Smooth muscle cell of the brain vasculature (primary cell): ENCODE measurements at regions not wholly inside any gene's neighbourhood (a gene's known extent, or its start where the extent isn't known, plus 50 kb on each side); places are given as distances from the start of the nearest gene placed in this dataset.
A peak's percentile ranks its signal among the peaks of the same experiment; 100 is the strongest.

Experiments
- DNase-seq: peaks from one replicate; pipeline ENCODE4 v3.0.0-alpha.2; 2012; ENCODE audit warnings: low read depth, low spot score

DNA sequence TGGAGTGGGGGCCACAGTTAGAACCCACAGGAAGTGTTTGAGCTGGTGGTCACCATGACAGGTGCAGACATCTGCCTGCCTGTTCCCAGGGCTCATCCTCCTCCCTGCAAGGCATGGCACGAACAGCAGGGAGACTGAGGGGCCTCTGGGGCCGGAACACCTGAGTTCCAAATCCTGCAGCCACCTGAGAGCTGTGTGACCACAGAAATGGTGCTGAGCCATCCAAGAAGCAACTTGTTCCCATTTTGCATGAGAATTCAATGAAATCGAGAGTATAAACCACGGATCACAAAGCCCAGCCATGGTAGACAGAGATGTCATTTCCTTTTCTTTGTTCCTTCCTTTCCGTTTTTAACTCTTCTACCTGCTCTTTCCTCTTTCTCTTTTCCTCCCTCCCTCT is 268.6 kb downstream of the FOXA2 start:
- no peak for DNase-seq

DNA sequence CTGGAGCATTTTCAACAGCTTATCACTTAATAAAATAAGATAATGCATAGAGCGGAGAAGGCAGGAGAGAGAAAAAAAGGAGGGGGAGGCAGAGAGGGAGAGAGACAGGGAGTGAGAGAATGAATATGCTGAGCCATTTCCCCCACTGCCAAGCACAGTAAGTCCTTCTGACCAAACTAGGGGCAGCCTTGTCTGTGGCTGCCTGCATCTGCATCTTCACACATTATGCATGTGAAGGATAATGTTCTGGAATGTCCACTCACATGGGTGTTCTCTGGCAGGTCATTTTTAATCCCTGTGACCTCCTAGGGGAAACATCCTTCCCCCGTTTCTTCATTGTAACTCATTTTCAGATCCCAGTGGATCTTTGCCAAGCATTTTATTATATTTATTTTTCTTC is 269.3 kb downstream of the FOXA2 start:
- no peak for DNase-seq

DNA sequence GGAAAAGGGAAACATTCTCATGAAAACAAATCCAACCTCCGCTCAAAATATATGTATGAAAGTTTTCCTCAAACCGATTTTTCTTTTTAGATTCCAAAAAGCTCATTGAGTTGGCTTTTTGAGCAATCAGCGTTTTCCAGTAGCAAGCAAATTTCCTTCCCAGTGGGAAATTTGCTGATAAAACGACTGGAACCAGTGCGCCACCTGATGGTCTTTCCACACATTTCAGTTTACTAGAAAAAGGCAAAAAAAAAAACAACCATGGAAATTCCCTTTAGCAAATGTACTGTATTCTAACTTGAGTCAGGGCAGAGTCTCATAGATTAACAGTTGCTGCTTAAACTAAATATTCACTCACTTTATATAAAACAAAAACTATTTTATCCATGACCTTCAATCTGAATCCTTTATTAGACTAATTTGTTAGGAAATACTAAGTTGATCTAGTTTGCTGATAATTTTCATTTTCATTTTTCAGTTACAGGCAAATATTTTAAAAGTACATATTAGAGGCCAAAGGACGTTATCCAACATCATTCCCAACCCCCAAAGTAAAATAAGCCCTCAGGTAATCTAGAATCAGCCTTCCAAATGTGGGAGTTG is 271.5 kb downstream of the FOXA2 start:
- peak; percentile 18 for DNase-seq

DNA sequence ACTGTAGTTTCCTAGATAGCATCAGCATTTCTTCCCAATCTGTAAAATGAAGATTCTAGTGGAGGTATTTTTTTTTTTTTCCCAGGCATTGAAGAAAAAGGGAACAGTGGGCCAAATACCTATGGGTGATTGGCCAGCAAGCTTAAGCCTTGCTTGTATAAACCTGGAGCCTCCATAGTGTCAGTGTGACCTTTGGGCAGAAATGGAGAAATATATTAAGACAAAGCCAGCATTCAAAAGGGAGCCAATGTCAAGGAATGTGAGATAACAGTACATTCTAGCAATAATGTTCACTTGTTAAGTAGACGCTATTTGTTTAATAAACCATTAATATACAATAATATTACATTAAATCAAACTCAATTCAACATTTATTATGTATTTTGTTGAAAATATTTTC is 275.4 kb downstream of the FOXA2 start:
- DNase-seq, result no peak

DNA sequence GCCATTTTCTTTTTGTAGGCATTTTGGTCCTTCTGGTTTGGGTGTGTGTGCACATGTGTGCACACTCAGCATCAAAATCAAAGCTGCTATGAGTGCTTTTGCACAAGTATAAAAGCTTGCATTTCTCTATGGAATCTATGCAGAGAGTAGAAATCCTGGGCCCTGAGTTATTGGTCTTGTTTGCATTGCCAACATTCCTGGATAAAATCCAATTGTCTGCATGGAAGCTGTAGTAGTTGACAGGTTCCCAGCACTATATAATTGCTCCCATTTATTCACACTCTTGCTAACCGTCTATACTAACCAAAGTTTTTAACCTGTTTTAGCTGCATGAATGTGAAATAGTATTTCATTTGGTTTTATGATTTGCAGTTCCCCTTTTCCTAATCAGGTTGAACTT is 277.0 kb downstream of the FOXA2 start:
- no peak for DNase-seq

DNA sequence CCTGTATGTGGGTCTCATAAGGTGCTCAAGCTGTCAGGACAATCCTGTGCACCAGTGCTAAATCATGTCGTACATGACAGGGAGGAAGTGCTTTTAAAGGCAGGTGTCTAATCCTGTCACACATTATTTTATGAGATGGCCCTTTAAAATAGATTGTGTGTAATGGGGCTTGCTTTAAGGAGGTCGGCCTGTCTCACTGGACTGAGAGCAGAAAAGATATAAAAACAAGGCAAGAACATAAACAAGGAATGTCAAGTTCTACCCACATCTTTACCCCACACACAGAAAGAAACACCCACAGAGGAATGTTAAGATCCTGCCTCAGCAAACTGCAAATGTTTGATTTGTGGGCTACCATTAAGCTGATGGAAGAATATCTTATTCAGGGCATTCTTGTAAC is 279.0 kb downstream of the FOXA2 start:
- no peak for DNase-seq

DNA sequence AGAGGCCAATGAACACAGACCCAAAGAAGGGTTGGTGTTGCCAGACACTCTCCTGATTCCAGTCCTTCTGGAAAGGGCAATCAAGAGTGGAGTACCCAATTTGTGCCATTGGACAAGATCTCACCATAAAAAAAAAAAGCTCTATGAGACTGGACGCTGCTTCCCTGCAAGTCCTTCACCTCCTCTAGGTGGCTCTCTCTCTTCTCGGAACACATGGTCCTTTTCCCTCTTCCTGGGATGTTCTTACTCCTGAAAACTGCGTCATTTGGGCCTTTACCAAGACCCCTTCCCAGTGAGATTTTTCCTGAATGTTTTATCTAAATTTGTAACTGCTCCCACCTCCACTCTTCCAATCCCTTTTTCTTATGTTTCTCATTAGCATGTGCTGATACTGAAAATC is 280.8 kb downstream of the FOXA2 start:
- no peak for DNase-seq

DNA sequence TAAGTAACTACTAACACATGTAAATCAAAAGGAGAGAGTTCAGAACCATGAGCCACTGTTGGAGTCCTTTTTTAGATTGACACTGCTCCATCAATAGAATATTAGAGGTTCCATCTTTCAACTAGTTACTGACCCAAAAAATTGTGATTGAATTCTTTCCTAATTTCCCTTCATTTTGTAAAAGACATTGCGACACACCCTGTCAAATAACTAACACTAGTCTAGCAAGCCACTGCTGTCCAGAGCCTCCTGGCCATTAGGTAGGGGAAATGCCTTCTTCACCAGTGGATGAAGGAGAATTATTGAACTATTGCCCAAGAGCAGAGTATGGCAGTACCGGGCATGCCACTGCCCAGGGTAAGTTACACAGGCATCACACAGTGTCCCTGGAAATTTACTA is 282.3 kb downstream of the FOXA2 start:
- DNase-seq, result no peak

DNA sequence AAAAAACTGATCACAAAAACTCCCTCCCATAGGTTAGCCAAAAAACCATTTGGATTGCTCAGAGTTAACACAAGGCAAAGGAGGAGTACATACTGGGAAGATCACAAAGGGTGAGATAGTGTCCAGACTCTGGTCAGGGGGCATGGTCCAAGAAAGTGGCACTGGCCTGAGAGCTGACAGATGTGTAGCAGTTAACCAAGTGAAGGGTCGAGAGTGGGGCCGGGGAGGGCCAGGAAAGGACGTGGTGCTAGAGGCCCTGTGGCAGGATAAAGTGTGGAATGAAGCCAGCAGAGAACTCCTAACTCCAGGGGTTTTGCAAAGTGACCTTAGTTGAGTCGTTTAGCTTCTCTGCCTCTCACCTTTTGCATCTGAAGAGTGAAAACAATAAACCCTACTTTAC is 290.5 kb downstream of the FOXA2 start:
- DNase-seq, result no peak

DNA sequence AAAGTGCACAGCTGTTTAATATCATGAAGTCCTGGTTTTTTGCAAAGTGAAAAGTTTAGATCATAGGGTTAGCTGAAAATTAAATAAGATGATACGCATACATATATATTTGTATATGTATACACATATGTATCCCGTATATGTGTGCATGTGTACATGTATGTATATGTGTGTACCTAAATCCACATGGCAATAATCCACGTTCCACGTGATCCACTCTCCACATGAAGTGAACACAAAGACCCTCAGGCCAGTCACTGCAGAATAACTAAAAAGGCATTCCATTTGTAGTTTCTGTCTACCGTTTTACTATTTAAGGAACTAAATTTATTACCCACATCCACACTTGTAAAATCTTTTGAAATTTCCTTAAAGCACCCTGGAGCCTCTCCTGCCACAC is 294.9 kb downstream of the FOXA2 start:
- no peak for DNase-seq

DNA sequence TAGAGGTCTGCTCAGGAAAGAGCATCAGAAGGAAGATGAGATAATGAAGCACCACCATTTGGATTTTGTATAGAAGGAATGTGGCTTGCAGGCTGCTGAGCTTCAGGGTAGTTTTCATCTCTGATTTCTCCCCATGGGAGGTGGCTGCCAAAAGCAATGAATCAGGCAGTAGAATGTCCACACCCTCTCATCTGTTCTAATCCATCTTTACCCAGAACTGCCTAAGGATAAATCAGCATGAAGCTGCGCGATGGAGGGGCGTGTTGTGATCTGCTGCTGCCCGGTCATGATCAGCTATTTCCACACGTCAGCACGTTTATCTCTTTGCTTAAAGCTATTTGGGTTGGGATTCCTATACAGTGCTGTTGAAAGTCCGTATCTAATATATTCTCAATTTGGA is 295.4 kb downstream of the FOXA2 start:
- no peak for DNase-seq

DNA sequence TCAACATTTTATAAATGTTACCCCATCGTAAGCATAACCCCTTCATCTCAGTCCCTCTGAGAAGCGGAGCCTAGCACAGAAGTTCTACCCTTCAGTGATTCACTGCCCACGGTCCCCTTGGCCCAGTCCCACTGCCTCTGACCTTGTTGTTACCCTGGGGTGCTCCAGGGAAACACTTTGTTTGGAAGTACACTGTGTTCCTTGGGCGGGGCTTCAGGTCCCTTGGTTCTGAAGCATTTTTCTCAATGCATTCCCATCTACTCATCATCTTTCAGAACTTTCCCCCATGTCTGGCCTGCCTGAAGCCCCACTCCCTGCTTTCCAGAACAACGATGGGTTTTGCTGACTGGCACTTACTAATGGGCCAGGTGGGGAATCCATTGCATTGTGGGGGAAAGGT is 296.2 kb downstream of the FOXA2 start:
- DNase-seq, result no peak

DNA sequence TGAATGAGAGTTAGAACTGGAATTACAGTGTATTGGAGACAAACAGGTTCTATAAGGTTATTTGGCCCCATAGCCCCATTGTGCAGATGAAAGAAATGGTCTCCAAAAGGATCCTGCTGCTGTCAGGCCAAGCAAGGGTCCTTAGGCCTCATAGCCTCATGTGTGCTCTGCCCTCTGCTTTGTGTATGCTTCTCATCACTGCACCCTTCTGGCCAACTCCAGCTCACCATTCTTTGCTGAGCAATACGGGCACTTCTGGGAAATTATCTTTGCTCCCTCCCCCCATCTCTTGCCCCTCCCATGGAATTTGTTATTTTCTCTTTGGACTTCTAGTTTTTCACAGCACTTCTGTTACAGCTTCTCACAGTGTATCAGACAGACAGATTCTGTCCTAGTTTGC is 298.8 kb downstream of the FOXA2 start:
- no peak for DNase-seq

DNA sequence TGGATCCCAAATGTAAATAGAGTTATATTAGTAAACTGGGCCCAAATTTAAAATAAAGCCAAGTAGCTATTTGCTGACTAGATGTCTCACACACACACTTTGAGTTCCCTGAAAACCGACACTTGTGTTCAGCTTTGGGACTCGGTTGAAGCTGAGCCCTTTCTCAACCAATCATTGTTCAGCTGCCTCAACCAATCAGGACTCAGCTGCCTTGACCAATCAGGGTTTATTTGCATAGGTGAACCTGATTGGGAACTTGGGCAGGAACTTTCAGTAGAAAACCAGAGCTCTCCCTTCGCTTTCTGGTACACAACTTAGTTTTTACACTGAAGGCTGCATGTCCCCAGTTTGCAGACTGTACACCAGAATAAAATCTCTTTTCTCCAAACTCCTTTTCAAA is 301.7 kb downstream of the FOXA2 start:
- no peak for DNase-seq

DNA sequence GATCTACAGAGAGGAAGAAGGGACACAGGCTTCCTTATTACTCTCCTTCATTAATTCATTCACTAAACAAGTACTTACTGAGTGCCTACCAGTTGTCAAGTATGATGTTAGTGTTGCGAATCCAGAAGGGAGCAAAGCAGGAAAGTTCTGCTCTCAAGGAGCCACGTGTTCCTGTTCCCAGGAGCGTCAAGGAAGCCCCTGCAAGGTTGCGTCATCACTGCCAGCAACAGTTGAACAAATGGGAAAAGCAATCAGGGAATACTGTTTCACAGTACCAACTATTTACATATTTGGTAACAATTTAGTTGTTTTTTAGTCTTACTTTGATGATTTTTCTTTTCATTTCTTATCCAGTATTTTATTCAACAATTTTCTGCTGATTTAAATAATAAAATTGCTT is 310.0 kb downstream of the FOXA2 start:
- DNase-seq, result no peak

DNA sequence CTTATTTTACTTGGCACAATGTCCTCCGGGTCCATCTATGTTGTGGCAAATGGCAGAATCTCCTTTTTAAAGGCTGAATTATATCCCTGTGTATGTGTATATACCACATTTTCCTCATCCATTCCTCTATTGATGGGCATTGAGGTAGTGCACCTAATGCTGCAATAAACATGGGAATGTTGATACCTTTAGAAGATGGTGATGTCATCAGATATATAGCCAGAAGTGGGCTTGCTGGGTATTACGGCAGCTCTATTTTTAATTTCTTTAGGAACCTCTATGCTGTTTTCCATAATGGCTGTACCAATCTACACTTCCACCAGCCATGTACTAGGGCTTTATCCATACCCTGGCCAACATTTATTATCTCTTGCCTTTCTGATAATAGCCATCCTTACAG is 315.7 kb downstream of the FOXA2 start:
- DNase-seq, result no peak

DNA sequence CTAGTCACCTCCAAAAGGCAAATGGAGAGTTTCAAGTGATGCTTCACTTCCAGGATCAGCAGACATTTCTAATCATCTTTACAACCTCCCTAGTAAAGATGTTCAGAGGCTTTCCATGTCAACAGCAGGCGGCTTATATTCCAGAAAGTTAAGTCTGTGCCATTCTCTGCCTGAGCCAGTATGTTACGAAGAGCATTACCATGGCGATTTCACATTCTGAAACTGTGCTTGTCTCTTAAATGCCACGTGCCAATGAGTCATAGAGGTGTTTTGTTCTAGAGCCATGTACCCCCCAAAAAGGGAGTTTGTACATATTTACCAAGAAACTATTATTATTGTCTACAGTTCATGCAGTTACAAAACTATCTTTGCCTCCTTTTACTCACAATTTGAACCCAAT is 319.5 kb downstream of the FOXA2 start:
- no peak for DNase-seq

DNA sequence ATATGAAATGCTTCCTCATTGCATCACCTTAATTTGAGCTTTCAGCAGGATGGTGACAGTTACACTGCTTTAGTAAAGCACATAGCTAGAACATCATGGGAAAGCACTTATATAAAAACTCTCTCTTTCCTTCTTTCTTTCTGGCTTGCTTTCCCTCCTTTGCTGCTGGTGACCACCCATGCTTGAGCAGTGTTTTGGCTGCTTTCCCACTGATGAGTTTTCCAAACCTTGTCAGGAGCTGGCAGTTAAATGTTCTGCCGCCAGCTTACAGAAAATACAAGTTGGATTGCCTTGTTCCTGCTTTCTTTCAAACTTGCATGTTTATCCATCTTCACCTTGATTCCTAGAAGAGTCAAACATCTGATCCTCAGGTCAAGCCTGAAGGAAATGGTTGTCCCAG is 323.9 kb downstream of the FOXA2 start:
- DNase-seq, result no peak

DNA sequence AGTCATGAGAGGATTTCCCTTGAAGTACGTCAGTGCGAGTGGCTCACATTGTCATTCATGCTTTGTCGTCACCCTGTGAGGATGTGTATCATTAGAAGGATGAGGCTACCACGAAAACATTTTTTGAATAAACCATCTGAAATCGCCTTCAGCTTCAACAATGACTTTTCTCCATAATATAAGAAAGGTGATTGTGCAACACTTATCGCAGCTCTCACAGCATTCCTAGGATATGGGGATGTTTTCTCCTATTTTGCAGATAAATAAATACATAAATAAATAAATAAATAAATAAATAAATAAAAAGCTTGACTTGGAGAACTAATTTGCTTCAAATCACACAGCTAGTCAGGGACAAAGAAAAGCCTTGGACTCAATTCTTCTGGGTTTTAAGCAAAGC is 326.5 kb downstream of the FOXA2 start:
- no peak for DNase-seq

DNA sequence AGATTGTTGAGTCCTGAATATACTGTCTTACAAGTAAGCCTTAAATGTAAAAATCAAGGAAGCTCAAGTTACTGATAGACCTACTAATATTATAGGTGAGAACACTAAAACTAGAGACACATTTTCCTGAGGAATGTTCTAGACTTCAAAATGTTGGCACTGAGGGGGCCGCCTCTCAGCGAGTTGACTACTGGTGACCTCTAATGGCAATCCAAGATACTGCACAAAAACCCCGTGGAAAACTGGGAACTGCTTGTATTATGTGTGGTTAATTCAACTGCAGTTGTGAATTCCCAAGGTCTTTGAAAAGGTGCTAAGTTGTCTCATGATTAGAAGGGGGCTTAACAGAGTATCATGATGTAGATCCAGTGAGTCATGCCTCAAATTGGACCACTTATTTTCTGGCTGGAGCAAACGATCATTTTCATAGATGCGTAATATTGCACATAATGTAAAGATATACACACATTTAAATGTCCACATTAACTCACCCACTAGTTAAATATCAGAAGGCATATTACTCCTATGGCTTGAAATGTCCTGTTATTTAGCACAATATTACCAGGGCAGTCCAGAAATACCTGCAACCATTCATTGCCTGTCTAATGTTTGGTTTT is 336.2 kb downstream of the FOXA2 start:
- no peak for DNase-seq

DNA sequence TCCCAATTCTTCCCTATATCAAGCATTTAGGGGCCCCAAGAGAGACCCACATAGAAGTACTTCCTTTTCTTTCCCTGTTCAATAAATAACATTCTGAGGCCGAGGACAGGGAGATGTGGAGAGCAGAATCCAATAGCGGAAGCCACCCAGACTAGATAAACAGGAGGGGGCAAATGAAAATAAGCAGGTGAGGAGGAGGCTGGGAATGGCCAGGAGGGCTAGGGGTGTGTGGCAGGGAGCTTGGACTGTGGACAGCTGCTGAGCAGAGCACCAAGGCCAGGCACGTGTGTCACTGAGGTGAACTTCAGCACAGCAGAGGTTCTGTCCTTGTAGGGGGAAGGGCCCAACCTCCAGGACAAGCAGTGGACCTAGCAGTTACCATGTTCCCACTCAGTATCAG is 339.2 kb downstream of the FOXA2 start:
- DNase-seq, result no peak

DNA sequence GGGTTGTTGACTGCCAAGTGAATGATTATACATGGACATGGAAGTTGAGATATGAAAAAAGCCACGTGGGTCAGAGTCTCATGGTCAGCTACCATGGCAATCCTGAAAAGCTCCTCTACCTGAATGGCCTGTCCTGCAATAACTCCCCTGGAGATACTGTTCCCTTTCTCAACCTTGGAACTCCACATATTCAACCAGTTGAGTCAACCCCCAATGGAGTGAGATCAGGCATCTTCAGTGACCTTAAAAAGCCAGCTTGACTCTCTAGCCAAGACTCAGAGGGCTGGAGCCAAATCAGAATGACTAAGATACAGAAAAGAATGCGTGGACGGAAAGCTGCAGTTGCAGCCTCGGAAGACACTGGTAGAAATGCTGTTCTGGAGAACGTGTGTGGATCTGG is 341.3 kb downstream of the FOXA2 start:
- no peak for DNase-seq

DNA sequence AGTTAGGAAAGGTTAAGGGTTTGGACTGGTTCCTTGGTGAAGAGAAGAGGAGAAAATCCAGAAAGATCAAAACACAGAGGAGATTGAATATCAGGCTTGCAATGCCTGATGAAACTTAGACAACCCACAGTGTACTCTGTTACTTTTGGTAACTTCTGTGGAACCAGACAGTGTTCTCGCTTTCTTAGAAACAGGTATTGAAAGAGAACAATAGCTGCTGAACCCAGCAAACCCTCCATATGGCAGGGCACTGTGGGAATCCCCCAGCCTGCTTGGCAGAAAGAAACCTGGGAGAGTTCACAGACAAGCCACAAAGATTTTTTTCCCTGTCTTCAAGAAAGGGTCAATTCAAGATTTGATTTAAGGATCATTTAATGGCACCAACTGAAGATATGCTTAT is 342.8 kb downstream of the FOXA2 start:
- DNase-seq, result no peak

DNA sequence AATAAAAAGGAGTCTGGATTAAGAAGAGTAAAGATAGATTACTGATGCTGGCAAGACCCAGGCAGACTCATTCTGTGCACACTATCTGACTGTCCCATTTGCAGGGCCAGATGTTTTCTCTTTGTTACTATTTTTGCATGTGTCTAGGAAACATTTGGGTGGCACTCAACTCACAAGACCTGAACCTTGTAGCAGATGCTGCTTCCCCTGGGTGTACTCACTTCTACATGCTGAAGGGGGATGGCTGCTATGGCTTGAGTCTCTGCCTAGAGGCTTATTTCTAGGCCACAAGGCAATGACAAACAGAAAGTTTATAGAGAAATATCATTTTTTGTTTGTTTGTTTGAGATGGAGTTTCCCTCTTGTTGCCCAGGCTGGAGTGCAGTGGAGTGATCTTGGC is 351.4 kb downstream of the FOXA2 start:
- no peak for DNase-seq
